Mesenchymal stem cell (in vitro differentiated cells and primary cell): ENCODE measurements at regions not wholly inside any gene's neighbourhood (a gene's known extent, or its start where the extent isn't known, plus 50 kb on each side); places are given as distances from the start of the nearest gene placed in this dataset. TPM values are rescaled to one million over a fixed set of nuclear protein-coding genes. Genes with fewer than 3 reads are reported as not detected.

ENCODE experiments used
- small RNA-seq: library from polyadenylated mRNA; stranded (forward); fragments of <200 nt; extraction: miRNeasy Mini kit (QIAGEN cat#:217004); gene quantifications from one replicate; pipeline ENCODE3, GENCODE V24; 2013; ENCODE audit warnings: low read depth

Small RNA genes in the stretch of these regions (small RNA-seq; reads per million reads assigned to genes)
- gene RNU6-316P = not detected
